Activated T-cell treated with anti-CD3 and anti-CD28 coated beads for 24 hours (primary cell): ENCODE measurements at regions not wholly inside any gene's neighbourhood (a gene's known extent, or its start where the extent isn't known, plus 50 kb on each side); places are given as distances from the start of the nearest gene placed in this dataset.
"Not testable (repeated sequence)": the region's sequence is repeated elsewhere in the genome, so short reads cannot be mapped to it uniquely, and the experiment has no call there.

Source experiments
- DNase-seq: peaks from one replicate; pipeline ENCODE4 v3.0.0-alpha.2; 2020; ENCODE audit warnings: low read depth

DNA sequence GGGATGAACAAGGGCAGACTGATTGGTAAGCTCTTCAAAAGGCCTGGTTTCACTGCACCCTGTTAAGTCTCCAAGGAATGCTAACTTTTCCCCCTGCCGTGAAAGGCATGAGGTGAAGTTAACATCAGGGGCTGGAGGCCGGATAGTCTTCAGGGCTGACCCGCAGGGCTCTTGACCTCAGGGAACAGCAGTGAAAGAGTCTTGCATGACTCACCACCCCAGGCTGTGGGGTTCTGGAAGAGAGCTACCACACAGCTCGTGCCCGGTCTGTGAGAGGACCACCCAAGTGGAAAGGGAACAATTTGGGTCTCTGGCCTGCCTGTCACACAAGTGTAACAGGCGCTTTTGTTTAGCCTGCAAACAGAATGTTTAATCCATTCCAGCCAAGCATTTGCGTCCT lies 504.9 kb downstream of the EDEM1 start:
- DNase-seq, result no peak

- DNase-seq, result no peak
Observed at GRCh38 chr3:5694266-5694665, 506.8 kb downstream of the EDEM1 start.

- DNase-seq, result no peak
Observed at GRCh38 chr3:5698851-5699250, 511.3 kb downstream of the EDEM1 start.

DNA sequence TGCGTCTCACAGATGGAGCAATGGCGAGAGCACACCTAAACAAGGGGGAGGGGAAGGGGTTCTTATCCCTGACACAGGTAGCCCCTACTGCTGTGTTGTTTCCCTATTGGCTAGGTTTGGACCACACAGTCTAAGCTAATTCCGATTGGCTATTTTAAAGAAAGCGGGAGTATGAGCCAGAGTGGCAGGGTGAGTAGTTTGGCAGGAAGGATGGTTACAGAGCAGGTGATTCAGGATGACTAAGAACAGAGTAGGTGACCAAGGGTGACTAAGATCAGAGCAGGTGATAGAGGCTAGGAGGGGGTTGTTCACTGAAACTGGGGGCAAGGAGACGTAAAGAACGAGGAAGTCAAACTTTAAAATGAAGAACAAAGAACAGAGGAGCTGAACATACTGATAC lies 511.8 kb downstream of the EDEM1 start:
- DNase-seq, result no peak

DNA sequence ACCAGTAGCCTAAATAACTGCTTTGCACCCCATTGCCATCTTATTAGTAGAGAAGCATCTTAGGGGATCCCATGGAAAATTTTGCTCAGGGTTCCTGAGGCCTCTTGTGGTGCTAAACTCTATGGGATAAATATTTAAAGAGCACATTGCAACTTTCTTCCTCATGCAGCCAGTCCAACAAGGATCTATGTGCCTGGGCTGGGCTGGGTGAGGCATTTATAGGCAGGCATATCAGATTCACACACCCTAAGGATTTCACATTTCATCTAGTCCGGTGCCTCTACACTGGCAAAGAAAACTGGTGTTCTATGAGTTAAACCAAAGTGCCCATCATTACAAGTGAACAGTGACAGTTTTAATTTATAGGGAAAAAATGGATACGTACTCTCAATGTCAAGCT lies 512.3 kb downstream of the EDEM1 start:
- no peak for DNase-seq

DNA sequence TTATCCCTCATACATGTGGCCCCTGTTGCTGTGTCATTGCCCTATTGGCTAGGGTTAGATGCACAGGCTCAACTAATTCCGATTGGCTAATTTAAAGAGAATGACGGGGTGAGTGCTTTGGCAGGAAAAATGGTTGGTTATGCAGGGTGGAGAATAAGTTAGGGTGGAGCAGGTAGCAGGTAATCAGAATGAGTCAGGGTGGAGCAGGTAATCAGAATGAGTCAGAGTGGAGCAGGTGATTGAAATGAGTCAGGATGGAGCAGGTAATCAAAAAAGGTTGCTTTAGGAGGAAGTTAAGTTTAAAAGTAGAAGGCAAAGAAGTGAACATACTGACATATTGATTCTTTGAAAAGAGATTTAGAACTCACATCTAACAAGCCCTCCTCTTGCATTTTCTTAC lies 513.5 kb downstream of the EDEM1 start:
- DNase-seq, result not testable (repeated sequence)

DNA sequence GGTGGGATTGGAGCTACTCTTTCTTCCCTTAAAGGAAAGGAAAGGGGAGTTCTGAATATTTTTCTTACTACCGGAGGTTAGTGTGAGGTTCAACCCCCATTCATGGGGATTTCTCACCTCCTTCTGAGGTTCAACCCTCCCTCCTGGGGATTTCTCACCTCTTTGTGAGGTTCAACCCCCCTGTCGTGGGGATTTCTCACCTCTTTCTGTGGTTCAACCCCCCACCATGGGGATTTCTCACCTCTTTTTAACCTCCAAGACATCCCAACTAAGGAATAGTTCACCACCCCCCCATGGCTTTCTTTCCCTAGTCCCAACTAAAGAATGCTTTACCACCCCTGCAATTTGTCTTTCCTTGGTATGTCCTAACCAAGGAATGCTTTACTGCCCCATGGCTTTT lies 520.3 kb downstream of the EDEM1 start:
- no peak for DNase-seq

- DNase-seq, result no peak
Observed at GRCh38 chr3:5709714-5710113, 522.2 kb downstream of the EDEM1 start.

DNA sequence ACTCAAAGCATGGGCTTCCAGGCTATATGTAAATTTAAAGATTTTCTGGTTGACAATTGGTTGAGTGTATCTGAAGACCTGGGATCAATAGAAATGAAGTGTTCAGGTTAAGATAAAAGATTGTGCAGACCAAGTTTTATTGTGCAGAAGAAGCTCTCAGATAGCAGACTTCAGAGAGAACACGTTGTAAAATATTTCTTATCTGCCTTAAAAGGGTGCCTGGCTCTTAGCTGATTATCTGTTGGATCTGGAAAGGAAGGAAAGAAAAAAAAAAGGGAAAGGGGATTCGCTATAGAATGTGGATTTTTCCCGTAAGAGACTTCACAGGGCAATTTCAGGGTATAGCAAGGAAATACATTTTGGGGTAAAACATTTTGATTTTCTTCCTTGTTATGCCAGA lies 523.2 kb downstream of the EDEM1 start:
- DNase-seq, result no peak

GRCh38 chr3:5717254-5717653 lies 529.7 kb downstream of the EDEM1 start:
- DNase-seq, result no peak

GRCh38 chr3:5719668-5720067 lies 532.2 kb downstream of the EDEM1 start:
- DNase-seq, result not testable (repeated sequence)

- DNase-seq, result no peak
Observed at GRCh38 chr3:5725801-5726200, 538.3 kb downstream of the EDEM1 start.

DNA sequence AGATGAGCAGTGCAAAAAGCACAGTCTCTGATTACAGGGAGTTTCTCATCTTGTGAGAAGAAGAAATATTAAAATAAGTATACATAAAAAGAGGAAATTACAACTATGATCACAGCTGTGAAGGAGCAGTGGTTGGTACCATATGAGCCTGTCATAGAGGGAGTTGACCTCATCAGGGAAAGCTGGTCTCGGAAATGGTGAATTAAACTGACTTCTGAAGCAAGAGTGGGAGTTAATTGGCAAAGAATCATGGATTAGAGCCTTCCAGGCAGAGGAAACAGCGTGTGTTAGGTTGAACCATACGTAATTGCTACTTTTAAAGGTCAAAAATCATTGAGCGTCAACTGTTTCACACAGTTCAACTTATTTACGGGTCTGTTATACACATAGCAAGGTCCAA lies 539.1 kb downstream of the EDEM1 start:
- DNase-seq, result no peak

DNA sequence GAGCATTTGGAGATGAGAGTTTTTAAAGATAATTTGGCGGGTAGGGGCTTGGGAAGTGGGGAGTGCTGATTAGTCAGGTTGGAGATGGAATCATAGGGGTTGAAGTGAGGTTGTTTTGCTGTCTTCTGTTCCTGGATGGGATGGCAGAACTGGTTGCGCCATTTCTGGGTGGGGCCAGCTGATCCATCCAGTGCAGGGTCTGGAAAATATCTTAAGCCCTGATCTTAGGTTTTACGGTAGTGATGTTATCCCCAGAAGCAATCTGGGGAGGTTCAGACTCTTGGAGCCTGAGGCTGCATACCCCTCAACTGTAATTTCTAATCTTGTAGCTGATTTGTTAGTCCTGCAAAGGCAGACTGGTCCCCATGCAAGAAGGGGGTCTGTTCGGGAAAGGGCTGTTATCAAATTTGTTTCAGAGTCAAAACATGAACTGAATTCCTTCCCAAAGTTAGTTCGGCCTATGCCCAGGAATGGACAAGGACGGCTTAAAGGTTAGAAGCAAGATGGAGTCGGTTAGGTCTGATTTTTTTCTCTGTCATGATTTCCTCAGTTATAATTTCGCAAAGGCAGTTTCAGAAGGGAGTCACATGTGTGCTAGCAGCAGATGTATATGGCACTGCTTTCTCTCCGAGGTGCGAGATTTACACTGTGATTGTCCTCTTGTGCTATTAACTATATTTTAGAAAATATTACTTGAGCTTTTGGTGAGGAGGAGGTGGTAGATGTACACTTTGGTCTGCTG lies 540.4 kb downstream of the EDEM1 start:
- no peak for DNase-seq

- no peak for DNase-seq
Observed at GRCh38 chr3:5729852-5730251, 542.3 kb downstream of the EDEM1 start.

GRCh38 chr3:5731100-5731499 lies 543.6 kb downstream of the EDEM1 start:
- DNase-seq, result no peak

GRCh38 chr3:5732081-5732480 lies 544.6 kb downstream of the EDEM1 start:
- no peak for DNase-seq

GRCh38 chr3:5733995-5734394 lies 546.5 kb downstream of the EDEM1 start:
- no peak for DNase-seq

- no peak for DNase-seq
Observed at GRCh38 chr3:5735896-5736295, 548.4 kb downstream of the EDEM1 start.

GRCh38 chr3:5739299-5739935 lies 551.9 kb downstream of the EDEM1 start:
- DNase-seq, result no peak

- no peak for DNase-seq
Observed at GRCh38 chr3:5739949-5740348, 552.4 kb downstream of the EDEM1 start.

GRCh38 chr3:5741017-5741416 lies 553.5 kb downstream of the EDEM1 start:
- DNase-seq, result no peak

DNA sequence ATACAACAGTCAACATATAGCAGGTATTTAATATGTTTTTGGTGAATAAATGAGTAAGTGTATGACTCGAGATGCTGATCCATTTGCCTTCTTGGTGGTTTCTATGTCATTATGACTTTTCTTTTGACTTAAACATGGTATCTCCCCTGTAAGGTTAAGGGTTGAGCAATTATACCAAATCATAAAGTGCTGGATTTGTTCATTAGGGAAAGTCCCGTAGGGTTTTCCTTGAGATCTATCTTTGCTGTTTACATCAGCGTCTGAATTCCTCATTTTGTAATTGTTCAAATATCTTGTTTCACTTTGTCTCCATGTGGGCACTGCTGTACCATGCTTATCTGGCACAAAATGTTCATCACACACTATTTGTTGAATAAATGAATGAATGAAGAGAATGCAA lies 562.6 kb downstream of the EDEM1 start:
- no peak for DNase-seq
